ENCODE measurements at regions not wholly inside any gene's neighbourhood (a gene's known extent, or its start where the extent isn't known, plus 50 kb on each side); places are given as distances from the start of the nearest gene placed in this dataset.

GRCh38 chr14:87615047-87615446, 377.9 kb downstream of the GALC start:
- no peak for TF ChIP-seq CTCF (IDR thresholded peaks at IDR 0.05)
- TF ChIP-seq EP300 (IDR thresholded peaks at IDR 0.05), result no peak
- TF ChIP-seq POLR2AphosphoS5 (IDR thresholded peaks at IDR 0.05), result no peak
- no peak for TF ChIP-seq POLR2A (IDR thresholded peaks at IDR 0.05; ENCODE audit: low read depth)
